GM12801 (cell line): ENCODE measurements at regions not wholly inside any gene's neighbourhood (a gene's known extent, or its start where the extent isn't known, plus 50 kb on each side); places are given as distances from the start of the nearest gene placed in this dataset.

ENCODE experiments used
- TF ChIP-seq, protein P1 (sequence below): IDR thresholded peaks from one replicate; pipeline ENCODE4 v1.5.1; 2011; ENCODE audit warnings: control low read depth; ENCODE audit not compliant: insufficient read length; ENCODE audit errors: extremely low read depth

DNA sequence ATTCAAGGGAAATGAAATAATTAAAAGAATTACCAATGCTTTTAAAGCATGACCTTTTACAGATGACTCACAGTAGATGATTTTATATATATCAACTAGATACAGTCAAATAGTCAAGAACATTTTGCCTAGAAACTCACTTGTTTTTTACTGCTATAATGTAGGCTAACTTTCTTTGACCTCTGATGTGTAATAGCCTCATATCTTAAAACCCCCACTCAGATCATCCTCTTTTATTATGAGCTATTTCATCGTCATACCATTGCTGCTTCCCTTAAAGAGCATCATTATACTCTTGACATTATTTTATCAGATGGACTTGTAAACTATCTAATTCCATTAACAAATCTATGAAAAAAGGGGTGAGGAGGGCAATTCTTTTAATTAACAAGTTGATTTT, 355.9 kb upstream of the AGA start:
- TF ChIP-seq, protein P1, sequence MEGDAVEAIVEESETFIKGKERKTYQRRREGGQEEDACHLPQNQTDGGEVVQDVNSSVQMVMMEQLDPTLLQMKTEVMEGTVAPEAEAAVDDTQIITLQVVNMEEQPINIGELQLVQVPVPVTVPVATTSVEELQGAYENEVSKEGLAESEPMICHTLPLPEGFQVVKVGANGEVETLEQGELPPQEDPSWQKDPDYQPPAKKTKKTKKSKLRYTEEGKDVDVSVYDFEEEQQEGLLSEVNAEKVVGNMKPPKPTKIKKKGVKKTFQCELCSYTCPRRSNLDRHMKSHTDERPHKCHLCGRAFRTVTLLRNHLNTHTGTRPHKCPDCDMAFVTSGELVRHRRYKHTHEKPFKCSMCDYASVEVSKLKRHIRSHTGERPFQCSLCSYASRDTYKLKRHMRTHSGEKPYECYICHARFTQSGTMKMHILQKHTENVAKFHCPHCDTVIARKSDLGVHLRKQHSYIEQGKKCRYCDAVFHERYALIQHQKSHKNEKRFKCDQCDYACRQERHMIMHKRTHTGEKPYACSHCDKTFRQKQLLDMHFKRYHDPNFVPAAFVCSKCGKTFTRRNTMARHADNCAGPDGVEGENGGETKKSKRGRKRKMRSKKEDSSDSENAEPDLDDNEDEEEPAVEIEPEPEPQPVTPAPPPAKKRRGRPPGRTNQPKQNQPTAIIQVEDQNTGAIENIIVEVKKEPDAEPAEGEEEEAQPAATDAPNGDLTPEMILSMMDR = no peak

DNA sequence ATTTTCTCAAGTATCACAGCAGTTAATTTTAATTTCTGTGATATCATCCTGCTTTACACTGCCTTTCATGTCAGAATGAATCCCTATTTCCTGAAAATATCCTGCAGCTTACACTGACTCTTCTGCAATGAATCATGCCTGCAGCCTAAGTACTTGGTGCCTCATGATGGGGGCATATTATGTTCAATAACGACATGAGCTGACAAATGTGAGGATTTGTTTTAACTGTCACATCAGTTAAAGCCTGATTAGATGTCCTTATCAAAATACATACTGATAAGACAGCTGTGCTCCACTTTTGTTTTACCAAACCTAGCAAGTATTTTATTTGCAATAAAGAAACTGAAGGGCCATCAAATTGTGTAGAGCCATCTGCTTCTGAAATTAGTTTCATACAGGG, 359.9 kb upstream of the AGA start:
- TF ChIP-seq, protein P1 = no peak

DNA sequence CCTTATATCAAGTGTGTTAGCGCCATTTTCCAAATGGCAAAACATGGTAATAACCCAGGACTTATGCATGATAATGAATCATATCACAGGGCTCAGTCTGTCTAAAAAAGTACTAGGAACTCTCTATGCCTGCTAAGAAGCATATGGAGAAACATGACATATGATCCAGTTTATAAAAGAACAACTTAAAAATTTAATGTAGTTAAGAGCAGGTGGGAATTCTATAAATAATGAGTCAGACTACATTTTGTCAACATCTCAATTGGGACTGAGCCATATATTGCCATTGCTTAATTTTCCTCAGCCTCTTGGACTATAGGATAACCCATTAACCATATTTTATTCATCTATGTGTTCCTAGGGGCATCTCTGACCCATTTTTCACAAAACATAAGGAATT, 360.4 kb upstream of the AGA start:
- TF ChIP-seq, protein P1 = no peak

DNA sequence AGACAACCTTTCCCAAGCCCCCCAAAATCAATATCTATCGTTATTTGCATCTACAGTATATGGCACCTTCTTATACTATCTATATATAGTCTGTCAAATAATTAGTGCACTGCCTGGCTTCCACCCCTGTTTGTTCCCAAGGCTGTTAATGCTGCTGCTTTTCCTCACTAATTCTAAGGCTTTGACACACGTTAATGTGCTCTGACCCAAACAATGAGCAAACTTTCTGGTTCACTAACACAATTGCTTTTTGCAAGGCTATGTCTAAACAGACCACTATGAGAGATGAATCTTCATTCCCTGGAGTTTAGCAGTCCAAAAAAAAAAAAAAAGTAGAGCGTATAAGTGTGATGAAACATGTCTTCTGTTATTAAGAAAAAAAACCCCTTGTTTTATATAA, 360.9 kb upstream of the AGA start:
- TF ChIP-seq, protein P1 = no peak

- TF ChIP-seq, protein P1 = no peak
Measured at GRCh38 chr4:177809791-177810190, 367.6 kb upstream of the AGA start.

DNA sequence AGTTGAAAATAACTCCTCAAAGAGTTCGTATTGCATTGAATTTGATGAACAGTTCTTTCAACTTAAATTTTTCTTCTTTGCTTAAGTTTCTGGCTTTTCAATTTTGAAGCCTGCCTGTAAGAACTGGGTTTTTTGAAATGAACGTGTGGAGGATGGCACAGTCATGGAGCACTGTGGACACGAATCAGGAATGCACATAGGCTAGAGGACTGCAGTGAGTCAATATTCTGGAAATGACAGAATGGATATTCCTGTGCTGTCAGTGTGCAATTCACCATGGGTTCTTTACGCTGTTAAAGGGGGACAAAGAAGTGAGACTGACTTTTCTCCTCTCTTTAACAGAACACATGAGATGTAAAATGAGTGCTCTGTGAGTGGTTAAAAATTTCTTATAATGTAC, 368.0 kb upstream of the AGA start:
- TF ChIP-seq, protein P1 = no peak

DNA sequence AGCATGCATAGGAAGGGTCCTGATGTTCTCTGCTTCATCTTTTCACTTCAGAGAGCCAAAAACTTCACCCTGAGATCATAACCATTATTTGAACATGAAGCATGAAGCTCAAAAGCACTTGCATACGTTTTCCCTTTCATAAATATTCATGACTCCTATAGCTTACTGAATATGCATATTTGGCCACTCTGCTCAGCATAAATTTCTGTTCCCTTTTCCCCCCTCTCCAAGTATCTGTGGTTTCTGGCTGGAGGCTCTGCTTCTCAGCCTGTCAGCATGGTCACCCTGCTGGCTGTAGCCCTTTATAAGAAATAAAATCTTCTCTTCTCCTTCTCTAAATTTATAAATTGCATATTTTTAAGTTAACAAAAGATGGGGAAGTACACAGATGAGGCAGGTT, 384.7 kb upstream of the AGA start:
- TF ChIP-seq, protein P1 = no peak

- TF ChIP-seq, protein P1 = no peak
Measured at GRCh38 chr4:177841258-177841657, 399.0 kb upstream of the AGA start.
